Esophagus muscularis mucosa (tissue), 4 donors: ENCODE measurements at regions not wholly inside any gene's neighbourhood (a gene's known extent, or its start where the extent isn't known, plus 50 kb on each side); places are given as distances from the start of the nearest gene placed in this dataset.

Experiments used
- EP300 ChIP-seq: sonication (generic); formaldehyde crosslinking; IDR thresholded peaks from one replicate; pipeline ENCODE4 v1.6.1; 2017; ENCODE audit warnings: antibody characterized with exemption
- POLR2AphosphoS5 ChIP-seq, 2 donors: sonication (generic); formaldehyde crosslinking; IDR thresholded peaks; one replicate each; pipeline ENCODE4 v1.6.1; 2017; ENCODE audit warnings: antibody characterized with exemption in 2 of 2
- TF ChIP-seq, protein P1 (sequence below), 3 experiments: fragments of 200-600 bp in 2 of 3; fragments of 450-650 bp in 1 of 3; sonication (generic) in 2 of 3; IDR thresholded peaks; one replicate each; pipeline ENCODE4 v1.5.1; 2017 to 2019; ENCODE audit warnings: antibody characterized with exemption in 3 of 3, mild to moderate bottlenecking in 2 of 3, moderate library complexity in 1 of 3

DNA sequence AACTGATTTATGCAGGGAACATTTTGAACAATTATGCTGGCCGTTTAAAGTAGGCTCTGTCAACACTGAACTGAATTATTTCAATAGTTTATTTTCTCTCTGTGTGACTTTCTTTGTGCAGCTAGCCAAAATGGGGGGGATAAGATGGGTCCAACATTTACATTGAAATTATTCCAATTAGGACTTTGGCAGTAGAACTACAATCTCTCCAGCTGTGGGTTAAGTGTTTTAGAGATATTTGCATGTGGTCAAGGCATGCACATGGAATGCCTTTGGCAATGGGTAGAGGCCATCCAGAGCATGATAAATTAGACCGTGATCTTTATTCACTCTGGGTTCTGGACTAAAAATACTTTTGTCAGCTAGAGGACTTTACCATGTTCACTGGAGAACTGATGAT lies 107.9 kb upstream of the ELOVL6 start:
- TF ChIP-seq, protein P1, sequence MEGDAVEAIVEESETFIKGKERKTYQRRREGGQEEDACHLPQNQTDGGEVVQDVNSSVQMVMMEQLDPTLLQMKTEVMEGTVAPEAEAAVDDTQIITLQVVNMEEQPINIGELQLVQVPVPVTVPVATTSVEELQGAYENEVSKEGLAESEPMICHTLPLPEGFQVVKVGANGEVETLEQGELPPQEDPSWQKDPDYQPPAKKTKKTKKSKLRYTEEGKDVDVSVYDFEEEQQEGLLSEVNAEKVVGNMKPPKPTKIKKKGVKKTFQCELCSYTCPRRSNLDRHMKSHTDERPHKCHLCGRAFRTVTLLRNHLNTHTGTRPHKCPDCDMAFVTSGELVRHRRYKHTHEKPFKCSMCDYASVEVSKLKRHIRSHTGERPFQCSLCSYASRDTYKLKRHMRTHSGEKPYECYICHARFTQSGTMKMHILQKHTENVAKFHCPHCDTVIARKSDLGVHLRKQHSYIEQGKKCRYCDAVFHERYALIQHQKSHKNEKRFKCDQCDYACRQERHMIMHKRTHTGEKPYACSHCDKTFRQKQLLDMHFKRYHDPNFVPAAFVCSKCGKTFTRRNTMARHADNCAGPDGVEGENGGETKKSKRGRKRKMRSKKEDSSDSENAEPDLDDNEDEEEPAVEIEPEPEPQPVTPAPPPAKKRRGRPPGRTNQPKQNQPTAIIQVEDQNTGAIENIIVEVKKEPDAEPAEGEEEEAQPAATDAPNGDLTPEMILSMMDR (IDR thresholded peaks at IDR 0.05), result no peak
- TF ChIP-seq EP300 (no peak), POLR2AphosphoS5 (IDR thresholded peaks at IDR 0.05) (no peak)
